PC-9 (cell line): ENCODE measurements at regions not wholly inside any gene's neighbourhood (a gene's known extent, or its start where the extent isn't known, plus 50 kb on each side); places are given as distances from the start of the nearest gene placed in this dataset.

Experiments
- CTCF ChIP-seq: fragments of 200-600 bp; sonication (generic); conservative IDR thresholded peaks from 2 replicates; pipeline ENCODE4 v1.6.1; 2017; ENCODE audit warnings: mixed run types, antibody characterized with exemption, mild to moderate bottlenecking, moderate library complexity
- EZH2 ChIP-seq: fragments of 200-600 bp; sonication (generic); IDR thresholded peaks from 2 replicates; pipeline ENCODE4 v1.8.0; 2017; ENCODE audit warnings: antibody characterized with exemption, low read depth

DNA sequence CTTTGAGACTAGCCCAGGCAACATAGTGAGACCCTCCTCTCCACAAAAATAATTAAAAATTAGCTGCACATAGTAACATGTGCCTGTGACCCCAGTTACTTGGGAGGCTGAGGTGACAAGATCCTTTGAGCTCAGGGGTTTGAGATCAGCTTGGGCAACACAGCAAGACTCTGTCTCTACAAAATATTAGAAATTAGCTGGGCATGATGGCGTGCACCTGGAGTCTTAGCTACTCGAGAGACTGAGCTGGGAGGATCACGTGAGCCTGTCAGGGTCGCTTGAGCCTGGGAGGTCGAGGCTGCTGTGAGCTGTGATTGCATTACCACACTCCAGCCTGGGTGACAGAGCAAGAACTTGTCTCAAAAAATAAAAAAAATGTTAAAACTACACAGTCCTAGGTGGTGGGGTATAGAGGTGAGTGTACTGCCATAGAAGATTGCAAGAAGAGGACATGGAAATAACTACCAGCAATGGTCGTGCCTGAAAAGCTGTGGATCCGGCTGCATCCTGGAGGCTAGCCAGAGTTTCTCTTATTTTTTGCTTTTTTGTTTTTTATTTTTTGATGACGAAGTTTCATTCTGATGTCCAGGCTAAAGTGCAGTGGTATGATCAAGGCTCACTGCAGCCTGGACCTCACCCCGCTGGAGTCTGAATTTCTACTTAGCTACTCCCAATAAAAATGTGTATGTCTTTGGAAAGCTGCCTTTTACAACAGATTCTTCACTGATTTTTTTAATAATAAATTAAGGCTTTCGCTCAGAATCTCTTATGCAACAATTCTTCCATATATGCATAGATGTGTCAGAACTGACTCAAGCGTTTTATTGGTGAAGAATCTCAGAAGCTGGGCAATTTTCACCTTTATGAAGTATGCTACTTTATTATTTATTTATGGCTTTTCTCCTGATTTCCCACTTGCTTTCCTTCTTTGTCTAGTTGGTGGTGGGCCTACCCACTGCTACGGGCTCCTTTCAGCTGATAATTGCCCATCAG is 393.8 kb downstream of the TSHZ3 start:
- TF ChIP-seq CTCF = no peak
- no peak for TF ChIP-seq EZH2
